ENCODE measurements at regions not wholly inside any gene's neighbourhood (a gene's known extent, or its start where the extent isn't known, plus 50 kb on each side); places are given as distances from the start of the nearest gene placed in this dataset.

DNA sequence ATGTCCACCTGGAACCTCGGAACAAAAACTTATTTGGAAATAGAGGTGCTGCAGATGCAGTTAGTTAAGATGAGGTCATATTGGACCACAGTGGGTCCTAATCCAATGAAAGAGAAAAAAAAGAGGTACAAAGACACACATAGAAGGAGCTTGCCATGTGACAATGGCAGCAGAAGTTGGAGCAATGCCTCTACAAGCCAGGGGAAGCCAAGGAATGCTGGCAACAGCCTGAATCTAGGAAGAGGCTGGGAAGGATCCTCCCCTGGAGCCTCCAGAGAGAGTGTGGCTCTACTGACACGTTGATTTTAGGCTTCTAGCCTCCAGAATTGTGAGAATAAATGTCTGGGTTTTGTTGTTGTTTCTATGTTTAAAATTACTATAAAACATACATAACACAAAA lies 521.8 kb upstream of the CCDC196 start:
- no peak for DNase-seq
- Histone ChIP-seq H3K27me3 (peaks cover 7% of the 10 kb centered on the region), H3K4me3 (no peak overlapping the region), H3K9me3 (replicated peaks in 1 of 3) (no peaks in the 10 kb centered on the region), H3K27ac (no peak overlapping the region), H3K36me3 (replicated peaks in 1 of 2) (no peaks in the 10 kb centered on the region), H3K4me1 (replicated peaks in 1 of 2) (no peaks in the 10 kb centered on the region)
- 61 to 74% (median 65%) methylated on average over 2 of the region's 2 CpGs for WGBS, 4 donors
- TF ChIP-seq POLR2A (IDR thresholded peaks at IDR 0.05), result no peak
- TF ChIP-seq, protein P1, sequence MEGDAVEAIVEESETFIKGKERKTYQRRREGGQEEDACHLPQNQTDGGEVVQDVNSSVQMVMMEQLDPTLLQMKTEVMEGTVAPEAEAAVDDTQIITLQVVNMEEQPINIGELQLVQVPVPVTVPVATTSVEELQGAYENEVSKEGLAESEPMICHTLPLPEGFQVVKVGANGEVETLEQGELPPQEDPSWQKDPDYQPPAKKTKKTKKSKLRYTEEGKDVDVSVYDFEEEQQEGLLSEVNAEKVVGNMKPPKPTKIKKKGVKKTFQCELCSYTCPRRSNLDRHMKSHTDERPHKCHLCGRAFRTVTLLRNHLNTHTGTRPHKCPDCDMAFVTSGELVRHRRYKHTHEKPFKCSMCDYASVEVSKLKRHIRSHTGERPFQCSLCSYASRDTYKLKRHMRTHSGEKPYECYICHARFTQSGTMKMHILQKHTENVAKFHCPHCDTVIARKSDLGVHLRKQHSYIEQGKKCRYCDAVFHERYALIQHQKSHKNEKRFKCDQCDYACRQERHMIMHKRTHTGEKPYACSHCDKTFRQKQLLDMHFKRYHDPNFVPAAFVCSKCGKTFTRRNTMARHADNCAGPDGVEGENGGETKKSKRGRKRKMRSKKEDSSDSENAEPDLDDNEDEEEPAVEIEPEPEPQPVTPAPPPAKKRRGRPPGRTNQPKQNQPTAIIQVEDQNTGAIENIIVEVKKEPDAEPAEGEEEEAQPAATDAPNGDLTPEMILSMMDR (IDR thresholded peaks at IDR 0.05), result no peak
- intact Hi-C loops (cut with DNase I), result no loop called here

DNA sequence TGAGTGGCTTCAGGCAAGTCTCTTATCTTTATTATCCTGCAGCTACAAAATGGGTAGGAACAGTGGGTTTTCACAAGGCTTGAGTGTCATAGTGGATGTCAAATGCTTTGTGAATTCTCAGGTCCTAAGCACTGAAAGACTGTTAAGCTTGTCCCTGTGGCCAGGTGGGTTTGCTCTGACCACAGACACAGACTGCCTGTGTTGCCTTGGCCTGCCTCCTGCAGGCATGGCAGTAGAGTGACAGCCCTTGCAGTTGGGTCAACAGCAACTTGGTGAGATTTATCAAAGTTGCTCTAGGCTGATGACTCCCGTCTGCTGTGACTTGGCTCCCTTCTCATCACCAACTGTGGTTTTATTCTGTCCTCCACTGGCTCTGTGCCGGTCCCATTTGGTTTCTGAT lies 520.0 kb upstream of the CCDC196 start:
- no peaks in the 10 kb centered on the region for H3K9me3 ChIP-seq (replicated peaks in 1 of 3)
- H3K27me3 ChIP-seq, result peaks cover 7% of the 10 kb centered on the region
- no peak overlapping the region for H3K4me3 ChIP-seq
- 87 to 100% (median 95%) methylated on average over 2 of the region's 2 CpGs for WGBS, 4 donors
- TF ChIP-seq, protein P1 (IDR thresholded peaks at IDR 0.05), result no peak
- no peak for TF ChIP-seq POLR2A (IDR thresholded peaks at IDR 0.05)
- no peak for DNase-seq
- no peaks in the 10 kb centered on the region for H3K4me1 ChIP-seq (replicated peaks in 1 of 2)
- intact Hi-C loops (cut with DNase I), result no loop called here
- no peak overlapping the region for H3K27ac ChIP-seq
- no peaks in the 10 kb centered on the region for H3K36me3 ChIP-seq (replicated peaks in 1 of 2)

GRCh38 chr14:65972346-65972870 lies 513.8 kb upstream of the CCDC196 start:
- DNase-seq, result no peak
- no peak overlapping the region for H3K27ac ChIP-seq
- no peaks in the 10 kb centered on the region for H3K9me3 ChIP-seq (replicated peaks in 1 of 3)
- no peaks in the 10 kb centered on the region for H3K27me3 ChIP-seq
- TF ChIP-seq POLR2A (IDR thresholded peaks at IDR 0.05), result no peak
- TF ChIP-seq, protein P1 (IDR thresholded peaks at IDR 0.05), result no peak
- intact Hi-C loops (cut with DNase I), result no loop called here
- no peaks in the 10 kb centered on the region for H3K36me3 ChIP-seq (replicated peaks in 1 of 2)
- 65 to 74% (median 67%) methylated on average over 4 of the region's 4 CpGs for WGBS, 4 donors
- H3K4me1 ChIP-seq (replicated peaks in 1 of 2), result no peaks in the 10 kb centered on the region
- H3K4me3 ChIP-seq, result no peak overlapping the region

DNA sequence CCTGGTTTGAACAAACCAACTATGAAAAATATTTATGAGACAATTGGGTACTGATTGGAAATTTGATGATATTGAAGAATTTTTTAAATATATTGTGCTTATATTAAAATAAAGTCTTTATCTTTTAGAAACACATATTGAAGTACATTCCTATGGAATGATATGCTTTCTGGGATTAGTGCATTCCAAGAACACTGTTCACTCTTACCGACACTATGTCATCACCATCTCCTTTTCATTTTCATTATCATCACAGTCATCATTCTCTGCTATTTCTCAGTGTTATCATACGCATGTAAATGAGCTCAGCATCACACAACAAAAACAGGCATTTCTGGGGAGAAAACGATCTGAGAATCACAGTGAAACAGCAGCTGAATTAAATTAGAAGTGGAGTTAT lies 513.3 kb upstream of the CCDC196 start:
- intact Hi-C loops (cut with DNase I), result no loop called here
- H3K4me1 ChIP-seq (replicated peaks in 1 of 2), result no peaks in the 10 kb centered on the region
- H3K4me3 ChIP-seq, result no peak overlapping the region
- WGBS, 4 donors, result 64 to 77% (median 71%) methylated on average over 3 of the region's 3 CpGs
- TF ChIP-seq, protein P1 (IDR thresholded peaks at IDR 0.05), result no peak
- TF ChIP-seq POLR2A (IDR thresholded peaks at IDR 0.05), result no peak
- H3K36me3 ChIP-seq (replicated peaks in 1 of 2), result no peaks in the 10 kb centered on the region
- H3K9me3 ChIP-seq (replicated peaks in 1 of 3), result no peaks in the 10 kb centered on the region
- H3K27me3 ChIP-seq, result no peaks in the 10 kb centered on the region
- DNase-seq, result no peak
- no peak overlapping the region for H3K27ac ChIP-seq
